ENCODE measurements at regions not wholly inside any gene's neighbourhood (a gene's known extent, or its start where the extent isn't known, plus 50 kb on each side); places are given as distances from the start of the nearest gene placed in this dataset.

GRCh38 chr16:35639233-35640205 is 2180.1 kb downstream of the TP53TG3F start:
- Histone ChIP-seq H3K27me3 (replicated peaks in 1 of 7) (no peaks in the 10 kb centered on the region), H3K4me1 (no peaks in the 10 kb centered on the region), H3K9me3 (peaks cover 0 to 93% (median 78%) of the 10 kb centered on the region in 8 donors), H3K4me3 (no peak overlapping the region), H3K27ac (no peak overlapping the region), H3K36me3 (no peaks in the 10 kb centered on the region)
- WGBS, 5 donors = 41 to 59% (median 49%) methylated on average over 3 of the region's 3 CpGs
- intact Hi-C loops (cut with DNase I; ENCODE audit: low total_unique reads) = loop anchor here (10.0 kb wide), 1 partner anchor 65 kb away; no protein-coding TSS in a partner anchor
- DNase-seq = no peak
- TF ChIP-seq POLR2A (IDR thresholded peaks at IDR 0.05) (no peak), POLR2AphosphoS5 (IDR thresholded peaks at IDR 0.05) (no peak), CTCF (IDR thresholded peaks at IDR 0.05 in 8 of 11, conservative IDR thresholded peaks at IDR 0.05 in 3 of 11) (no peak)

- 57 to 62% (median 59%) methylated on average over 3 to 4 of the region's 4 CpGs for WGBS, 5 donors
- intact Hi-C loops (cut with DNase I; ENCODE audit: low total_unique reads) = loop anchor here (10.0 kb wide), 1 partner anchor 62 kb away; no protein-coding TSS in a partner anchor
- H3K4me1 ChIP-seq = no peaks in the 10 kb centered on the region
- no peaks in the 10 kb centered on the region for H3K27me3 ChIP-seq (replicated peaks in 1 of 7)
- no peak for DNase-seq
- H3K27ac ChIP-seq = no peak overlapping the region
- H3K36me3 ChIP-seq = no peaks in the 10 kb centered on the region
- TF ChIP-seq POLR2A (IDR thresholded peaks at IDR 0.05) (no peak), CTCF (IDR thresholded peaks at IDR 0.05 in 8 of 11, conservative IDR thresholded peaks at IDR 0.05 in 3 of 11) (no peak), POLR2AphosphoS5 (IDR thresholded peaks at IDR 0.05) (no peak)
- H3K4me3 ChIP-seq = no peak overlapping the region
- peaks cover 0 to 97% (median 70%) of the 10 kb centered on the region in 8 donors for H3K9me3 ChIP-seq
These were observed 2183.0 kb downstream of the TP53TG3F start for GRCh38 chr16:35642322-35642835.

- no peaks in the 10 kb centered on the region for H3K36me3 ChIP-seq
- DNase-seq = no peak
- H3K27ac ChIP-seq = no peak overlapping the region
- H3K27me3 ChIP-seq (replicated peaks in 1 of 7) = no peaks in the 10 kb centered on the region
- no peak overlapping the region for H3K4me3 ChIP-seq
- peaks cover 4 to 91% (median 72%) of the 10 kb centered on the region in 8 donors for H3K9me3 ChIP-seq
- intact Hi-C loops (cut with DNase I; ENCODE audit: low total_unique reads) = no loop called here
- TF ChIP-seq POLR2AphosphoS5 (IDR thresholded peaks at IDR 0.05) = no peak
- H3K4me1 ChIP-seq = no peaks in the 10 kb centered on the region
- 73 to 88% (median 80%) methylated on average over 1 of the region's 1 CpG for WGBS, 5 donors
These were observed 2192.4 kb downstream of the TP53TG3F start for GRCh38 chr16:35651841-35652240.

- Histone ChIP-seq H3K27me3 (replicated peaks in 1 of 7) (no peaks in the 10 kb centered on the region), H3K4me1 (no peaks in the 10 kb centered on the region), H3K9me3 (peaks cover 0 to 95% (median 78%) of the 10 kb centered on the region in 8 donors), H3K27ac (no peak overlapping the region), H3K4me3 (no peak overlapping the region), H3K36me3 (no peaks in the 10 kb centered on the region)
- DNase-seq = peak; percentile 20
- TF ChIP-seq POLR2AphosphoS5 (IDR thresholded peaks at IDR 0.05) (no peak), CTCF (IDR thresholded peaks at IDR 0.05 in 8 of 11, conservative IDR thresholded peaks at IDR 0.05 in 3 of 11) (no peak), POLR2A (IDR thresholded peaks at IDR 0.05) (no peak)
- WGBS, 5 donors = 70 to 83% (median 79%) methylated on average over 3 of the region's 3 CpGs
- intact Hi-C loops (cut with DNase I; ENCODE audit: low total_unique reads) = no loop called here
These were observed 2204.8 kb downstream of the TP53TG3F start for GRCh38 chr16:35664091-35664693.
